GM19238 (cell line): ENCODE measurements at regions not wholly inside any gene's neighbourhood (a gene's known extent, or its start where the extent isn't known, plus 50 kb on each side); places are given as distances from the start of the nearest gene placed in this dataset.
"Not testable (repeated sequence)": the region's sequence is repeated elsewhere in the genome, so short reads cannot be mapped to it uniquely, and the experiment has no call there.

Experiments
- DNase-seq: peaks from one replicate; pipeline ENCODE4 v3.0.0; 2011; ENCODE audit warnings: low spot score; ENCODE audit not compliant: insufficient read length

DNA sequence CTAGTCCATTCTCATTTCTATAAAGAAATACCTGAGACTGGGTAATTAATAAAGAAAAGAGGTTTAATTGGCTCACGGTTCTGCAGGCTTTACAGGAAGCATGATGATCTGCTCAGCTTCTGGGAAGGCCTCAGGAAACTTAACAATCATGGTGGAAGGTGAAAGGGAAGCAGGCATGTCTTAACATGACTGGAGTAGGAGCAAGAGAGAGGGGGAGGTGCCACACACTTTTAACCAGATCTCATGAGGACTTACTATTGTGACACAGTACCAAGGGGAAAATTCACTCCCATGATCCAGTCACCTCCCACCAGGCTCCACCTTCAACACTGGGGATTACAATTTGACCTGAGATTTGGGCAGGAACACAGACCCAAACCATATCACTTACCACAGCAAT is 310.1 kb downstream of the SH3GL2 start:
- DNase-seq: not testable (repeated sequence)

DNA sequence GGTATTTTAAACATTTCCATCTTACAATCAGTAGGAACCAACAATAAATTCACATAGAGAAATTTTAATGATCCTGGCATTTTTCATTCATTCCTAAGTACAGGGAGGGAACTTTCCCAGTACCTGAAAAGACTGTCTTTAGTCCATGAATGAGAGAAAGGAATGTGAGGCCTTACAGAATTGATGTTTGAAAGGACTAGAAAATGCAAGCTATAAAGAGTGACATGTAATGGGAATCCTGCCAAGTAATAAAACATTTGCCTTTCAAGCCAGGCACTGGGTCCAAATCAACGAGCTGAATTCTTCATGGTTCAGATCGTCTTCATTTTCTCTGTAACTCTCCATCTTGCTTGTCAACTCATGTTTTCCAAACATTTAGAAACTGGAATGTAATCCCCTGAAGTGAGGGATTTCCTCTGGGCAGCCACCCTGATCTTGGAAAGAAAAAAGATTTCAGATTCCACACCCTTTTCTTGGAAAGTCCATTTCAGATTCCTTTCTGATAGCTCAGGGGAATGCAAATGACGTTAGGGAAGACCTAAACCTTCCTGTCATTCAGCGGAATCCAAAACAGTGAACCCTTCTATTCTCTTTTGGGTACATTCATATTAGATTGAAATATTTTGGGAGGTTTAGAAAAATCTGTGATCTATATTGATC is 315.8 kb downstream of the SH3GL2 start:
- no peak for DNase-seq

DNA sequence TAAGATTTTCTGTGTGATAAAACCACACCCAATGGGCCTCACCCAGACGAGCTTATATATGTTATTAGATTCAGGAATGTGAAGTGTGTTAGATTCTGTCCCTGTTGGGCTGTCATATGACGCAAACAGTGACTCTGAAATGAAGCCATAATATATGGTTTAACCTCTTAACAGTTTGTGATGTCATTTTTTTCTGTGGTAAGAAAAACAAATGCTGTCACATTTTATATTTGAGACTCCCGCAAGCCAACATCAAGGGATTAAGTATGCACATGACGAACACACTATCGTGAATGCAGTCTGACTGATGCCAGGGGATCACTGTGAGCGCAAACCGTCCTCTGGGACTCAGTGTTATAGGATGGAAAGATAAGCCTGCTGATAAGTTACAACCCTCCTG is 321.7 kb downstream of the SH3GL2 start:
- DNase-seq: no peak

DNA sequence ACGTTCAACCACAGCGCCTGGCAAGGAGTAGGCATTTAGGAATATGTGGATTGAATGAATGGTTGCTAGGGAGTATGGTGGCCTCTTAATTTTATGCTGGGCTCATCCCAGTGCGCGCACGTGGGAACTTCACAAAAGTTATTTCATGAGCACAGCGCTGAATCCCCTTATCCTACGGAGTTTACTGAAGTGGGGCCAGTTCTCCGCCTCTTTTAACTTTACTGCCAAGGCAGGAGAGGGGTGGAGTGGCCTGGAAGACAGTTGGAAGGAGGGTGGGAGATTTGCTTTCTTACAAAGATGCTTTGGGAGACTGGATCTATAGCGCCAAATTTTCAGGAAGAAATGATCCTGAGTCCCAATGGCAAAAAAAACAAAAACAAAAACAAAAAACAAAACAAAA is 326.5 kb downstream of the SH3GL2 start:
- DNase-seq: no peak

DNA sequence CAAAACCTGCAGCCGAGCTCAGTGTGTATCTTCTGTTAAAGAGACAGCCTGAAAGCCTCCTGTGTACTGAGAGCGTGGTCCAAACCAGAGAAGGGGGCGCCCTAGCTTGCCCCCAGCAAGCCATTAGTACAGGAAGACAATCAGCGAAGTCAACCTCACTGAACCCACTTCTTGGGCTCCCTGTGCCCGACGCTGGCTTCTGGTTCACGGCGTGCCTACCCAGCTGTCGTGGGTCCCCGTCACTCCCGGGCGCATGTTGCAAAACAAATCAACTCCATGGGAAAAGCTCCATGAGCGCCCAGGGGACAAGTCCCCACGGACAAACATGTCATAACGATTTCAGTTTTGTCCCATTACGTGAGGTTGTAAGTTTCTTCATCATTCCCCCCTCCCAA is 326.9 kb downstream of the SH3GL2 start:
- no peak for DNase-seq

DNA sequence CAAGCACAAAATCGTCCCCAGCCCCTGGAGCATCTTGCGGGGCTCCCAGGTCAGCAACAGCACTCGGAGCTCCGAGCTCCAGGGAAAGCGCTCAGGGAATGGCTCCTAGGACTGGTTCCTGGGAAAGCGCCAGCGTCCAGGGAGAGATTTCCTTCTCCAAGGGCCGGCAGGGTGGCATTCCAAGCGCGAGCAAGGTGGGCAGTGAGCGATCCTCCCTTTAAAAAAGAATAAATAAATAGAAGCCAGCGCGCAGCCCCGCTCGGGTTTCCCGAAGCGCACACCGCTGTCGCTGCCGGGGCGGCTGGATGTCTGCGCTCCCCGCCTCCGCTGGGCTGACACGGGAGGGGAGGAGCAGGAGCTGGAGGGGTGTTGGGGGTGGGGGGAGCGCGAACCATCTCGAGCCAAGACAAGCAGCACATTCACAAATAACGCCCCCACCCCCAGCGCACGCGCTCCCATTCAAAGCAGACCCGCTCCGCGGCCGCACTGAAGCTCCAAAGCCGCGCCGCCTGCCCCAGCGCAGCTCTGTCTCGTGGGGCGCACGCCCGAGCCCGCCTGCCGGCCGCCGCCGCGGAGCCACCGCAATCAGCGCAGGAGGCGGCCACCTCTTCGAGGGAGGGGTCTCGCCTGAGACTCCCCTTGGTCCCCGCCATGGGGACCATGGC is 327.4 kb downstream of the SH3GL2 start:
- DNase-seq: no peak

DNA sequence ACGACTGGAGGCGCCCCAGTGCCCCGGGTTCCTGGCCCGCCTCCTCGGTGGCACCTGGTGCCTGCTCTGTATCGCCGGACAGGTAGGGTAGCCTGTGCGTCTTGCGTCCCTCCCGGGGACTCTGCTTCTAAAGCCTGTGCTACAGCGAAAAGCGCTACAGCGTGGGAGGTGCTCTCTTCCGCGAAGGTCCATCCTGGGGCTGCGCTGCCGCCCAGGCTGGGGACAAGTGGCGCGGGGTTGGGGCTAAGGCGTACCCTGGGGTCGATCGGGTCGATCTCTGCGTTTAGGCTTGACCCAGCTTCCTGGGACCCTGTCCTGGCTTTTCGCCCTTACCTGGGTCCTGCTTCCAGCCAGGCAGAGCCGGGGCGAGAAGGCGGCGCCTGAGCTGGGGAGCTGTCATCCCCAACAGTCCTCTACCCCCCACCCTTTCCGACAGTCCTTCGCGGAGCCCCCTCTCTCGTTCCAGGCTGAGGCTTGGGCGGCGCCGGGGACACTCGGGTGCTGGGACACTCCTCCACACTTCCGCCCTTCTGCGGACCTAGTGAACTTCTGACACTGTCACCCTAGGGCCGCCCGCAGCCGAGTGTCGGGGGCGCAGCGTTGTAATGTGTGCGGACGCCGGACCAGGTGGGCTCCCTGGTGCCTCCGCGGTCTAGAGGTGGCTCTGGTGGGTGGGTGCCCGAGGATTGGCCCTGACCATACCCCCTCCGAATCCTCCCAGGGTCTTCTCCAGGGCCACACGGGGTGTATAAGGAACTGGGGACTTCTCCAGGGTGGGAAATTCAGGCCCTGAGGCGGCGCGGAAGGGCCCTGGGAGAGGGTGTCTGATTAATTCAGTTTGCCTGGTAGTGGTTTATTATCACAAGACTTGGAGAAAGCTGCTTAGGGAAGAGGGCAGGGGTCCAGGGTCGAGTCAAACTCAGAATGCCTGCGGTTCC is 328.2 kb downstream of the SH3GL2 start:
- no peak for DNase-seq

DNA sequence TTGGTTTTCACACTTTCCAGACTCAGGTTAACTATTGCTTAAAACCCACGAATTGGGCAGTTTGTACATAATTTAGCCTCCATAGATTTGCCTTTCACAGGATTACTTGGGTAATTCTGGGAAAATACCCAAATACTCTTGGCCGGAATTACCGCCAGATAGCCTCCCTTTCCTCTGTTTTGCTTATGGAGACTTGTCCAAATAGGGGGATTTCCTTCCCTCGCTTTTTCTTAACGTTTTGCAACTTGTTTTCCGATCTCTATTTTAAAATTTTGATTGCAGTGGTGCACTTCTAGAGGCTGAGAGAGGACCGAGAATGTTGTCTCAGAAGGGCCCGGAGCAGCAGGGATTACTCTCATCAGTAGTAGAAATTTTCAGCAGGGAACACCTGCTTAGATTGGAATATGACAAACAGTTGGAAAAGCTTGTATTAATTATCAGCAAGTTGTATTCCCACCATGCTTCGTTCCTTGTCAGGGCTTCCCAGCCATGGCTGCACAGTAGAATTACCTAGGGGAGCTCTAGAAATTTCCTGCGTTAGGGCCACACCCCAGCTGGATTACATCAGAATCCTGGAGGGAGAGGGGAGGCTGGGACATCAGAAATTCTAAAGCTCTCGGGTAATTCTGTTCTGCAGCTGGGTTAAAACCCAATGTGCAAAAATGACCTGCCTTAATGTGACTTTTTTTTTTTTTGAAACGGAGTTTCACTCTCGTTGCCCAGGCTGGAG is 329.1 kb downstream of the SH3GL2 start:
- no peak for DNase-seq

DNA sequence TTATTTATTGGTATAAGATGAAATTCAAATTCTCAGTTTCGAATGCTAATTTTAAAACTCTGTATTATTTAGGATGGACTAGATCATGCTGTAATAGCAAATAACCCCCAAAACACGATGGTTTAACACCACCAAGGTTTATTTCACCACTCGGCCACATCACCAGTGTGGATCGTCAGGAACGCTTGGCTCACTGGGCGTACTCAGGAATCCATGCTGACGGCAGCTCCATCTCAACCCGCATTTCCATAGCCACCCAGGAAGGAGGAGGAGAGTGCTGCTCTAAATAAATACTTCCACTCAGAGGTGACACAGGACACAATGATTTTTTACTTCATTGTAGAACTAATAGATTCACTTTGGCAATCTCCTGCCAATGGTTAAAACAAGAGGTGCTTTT is 347.4 kb downstream of the SH3GL2 start:
- DNase-seq: no peak

DNA sequence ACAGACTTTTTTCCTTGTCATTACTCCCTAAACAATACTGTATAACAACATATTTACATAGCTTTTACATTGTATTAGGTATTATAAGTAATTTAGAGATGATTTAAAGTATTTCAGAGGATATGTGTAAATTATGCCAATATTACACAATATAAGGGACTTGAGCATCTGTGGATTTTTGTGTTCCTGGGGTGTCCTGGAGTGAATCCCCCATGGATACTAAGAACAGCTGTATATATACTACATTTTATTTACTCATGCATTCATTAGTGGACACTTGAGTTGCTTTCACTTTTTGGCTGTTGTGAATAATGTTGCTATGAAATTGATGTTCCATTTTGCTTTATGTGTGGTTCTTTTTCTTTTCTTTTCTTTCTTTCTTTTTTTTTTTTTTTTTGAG is 348.8 kb downstream of the SH3GL2 start:
- no peak for DNase-seq

DNA sequence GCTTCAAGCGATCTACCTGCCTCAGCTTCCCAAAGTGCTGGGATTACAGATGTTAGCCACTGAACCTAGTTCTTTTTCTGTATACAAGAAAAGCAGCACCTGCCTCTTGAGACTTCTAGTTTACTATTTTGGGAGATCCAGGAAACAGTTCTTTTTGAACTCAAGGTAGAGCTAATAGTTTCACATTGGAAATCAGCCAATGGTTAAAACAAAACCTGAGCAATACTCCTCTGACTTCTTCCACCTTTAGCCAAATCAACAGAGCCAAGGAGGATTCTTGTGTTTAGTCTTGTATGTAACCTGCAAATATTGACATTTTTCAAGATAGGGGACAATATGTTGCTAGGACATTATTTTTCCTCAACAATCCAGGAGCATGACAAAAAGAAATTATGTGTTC is 349.4 kb downstream of the SH3GL2 start:
- DNase-seq: no peak

DNA sequence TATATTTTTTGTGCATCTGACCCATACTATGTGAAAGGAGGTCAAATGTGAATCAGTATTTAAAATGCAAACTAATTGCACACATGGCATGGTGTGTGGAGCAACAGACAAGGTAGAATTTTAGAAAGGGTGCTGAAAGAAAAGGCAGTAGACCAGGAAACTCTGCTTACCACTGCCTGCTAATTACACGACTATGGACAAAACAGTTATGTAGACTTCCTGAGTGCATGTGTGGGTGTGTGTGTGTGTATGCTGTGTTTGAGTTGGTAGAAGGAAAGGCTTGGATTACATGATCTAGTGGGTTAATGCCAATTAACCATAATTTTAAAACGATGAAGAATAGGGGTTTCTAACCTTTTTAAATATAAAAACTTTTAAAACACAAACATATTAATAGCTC is 349.9 kb downstream of the SH3GL2 start:
- DNase-seq: no peak

DNA sequence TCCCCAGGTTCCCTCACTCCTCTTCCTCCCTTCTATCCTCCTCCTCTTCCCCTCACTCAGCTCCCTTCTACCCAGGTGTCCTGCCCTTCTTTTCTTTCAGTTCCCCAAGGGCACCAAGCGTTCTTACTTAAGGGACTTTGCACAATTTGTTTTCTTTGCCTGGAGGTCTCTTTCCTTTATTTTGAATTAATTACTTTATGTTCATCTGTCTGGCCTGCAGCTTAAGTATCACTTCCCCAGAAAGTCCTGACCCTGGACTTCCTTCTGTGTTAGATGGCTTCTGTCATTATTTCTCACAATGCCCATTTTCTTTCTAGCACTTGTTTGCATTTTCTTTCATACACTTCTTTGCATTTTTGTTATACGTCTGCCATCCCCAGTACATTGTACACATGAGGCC is 350.6 kb downstream of the SH3GL2 start:
- DNase-seq: no peak

DNA sequence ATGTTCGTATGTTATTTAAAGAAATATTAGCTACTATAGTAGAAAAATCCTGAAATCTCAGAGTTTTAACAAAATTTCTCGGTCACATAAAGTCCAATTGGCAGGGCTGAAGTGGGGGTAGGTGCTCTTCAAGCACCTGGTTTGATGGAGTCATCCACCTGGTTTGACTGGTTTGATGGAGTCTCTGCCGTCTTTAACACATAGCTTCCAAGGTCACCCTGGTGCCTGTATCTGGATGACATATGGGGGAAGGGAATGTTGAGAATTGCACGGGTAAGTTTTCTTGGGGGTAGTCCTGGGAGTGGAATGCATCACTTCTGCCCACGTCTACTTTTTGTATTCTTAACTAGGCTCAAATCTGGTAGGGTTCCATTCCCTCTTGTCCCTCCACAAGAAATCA is 351.2 kb downstream of the SH3GL2 start:
- no peak for DNase-seq

DNA sequence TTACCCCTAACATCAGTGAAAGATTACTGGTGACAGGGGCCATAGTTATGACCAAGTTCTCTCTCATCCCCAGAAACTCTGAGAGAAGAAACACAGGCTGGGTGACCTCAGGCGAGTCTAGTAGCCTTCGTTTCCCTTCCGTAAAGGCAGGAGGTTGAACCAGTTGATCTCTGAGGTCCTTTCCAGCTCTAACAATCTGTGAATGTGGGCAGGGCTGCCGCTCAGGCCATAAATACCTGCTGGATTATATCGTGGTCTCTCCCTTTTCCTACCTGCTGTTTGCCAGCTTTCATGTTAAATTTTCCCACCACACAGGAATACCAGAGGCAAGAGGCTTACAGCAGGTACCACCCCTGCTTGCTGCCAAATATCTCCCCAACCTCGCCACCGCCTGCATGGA is 357.5 kb downstream of the SH3GL2 start:
- no peak for DNase-seq

DNA sequence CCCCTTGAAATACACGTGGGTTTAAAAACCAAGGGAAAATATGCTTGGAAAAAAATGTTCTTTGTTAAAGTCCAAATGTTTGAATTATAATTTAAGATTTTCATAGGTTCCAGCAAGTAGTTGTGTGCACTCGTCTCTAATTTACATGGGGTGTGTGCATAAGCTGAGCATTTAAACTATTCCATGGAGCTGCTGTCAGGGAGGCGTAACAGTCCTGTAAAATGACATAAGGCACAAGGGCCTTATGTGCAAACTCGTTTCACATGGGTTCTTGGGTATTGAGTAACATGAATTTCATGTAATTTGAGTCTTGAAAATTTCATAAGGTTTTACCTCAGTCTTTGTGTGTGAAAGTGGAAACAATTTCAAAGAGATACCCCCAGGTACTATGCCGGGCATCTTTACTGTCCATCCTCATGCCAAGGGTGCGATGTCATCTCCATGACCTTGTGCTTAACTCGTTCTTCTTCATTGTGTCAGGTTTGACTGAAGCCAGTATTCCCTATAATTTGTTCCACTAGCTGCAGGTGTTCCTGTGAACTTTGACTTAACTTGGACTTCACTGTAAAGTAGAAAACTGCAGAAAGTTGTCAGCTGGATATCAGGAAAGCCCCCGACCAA is 359.3 kb downstream of the SH3GL2 start:
- no peak for DNase-seq

DNA sequence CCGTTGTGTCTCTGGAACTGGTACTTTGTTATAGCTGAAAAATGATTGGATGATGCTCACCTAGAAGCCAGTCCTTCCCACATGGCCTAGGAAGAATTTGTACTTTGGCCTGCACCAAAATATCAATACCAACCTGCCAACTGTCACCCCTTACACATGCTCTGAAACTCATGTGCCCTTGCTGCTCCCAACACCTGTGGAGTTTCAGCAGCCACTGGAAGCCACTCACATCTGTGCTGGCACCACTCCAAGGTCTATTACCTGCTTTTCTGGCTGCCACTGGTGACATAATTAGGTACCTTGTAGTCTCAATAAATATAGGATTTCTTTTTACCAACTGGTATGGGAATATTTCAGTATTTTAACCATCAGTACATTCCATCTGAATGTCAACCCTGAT is 363.6 kb downstream of the SH3GL2 start:
- DNase-seq: no peak

DNA sequence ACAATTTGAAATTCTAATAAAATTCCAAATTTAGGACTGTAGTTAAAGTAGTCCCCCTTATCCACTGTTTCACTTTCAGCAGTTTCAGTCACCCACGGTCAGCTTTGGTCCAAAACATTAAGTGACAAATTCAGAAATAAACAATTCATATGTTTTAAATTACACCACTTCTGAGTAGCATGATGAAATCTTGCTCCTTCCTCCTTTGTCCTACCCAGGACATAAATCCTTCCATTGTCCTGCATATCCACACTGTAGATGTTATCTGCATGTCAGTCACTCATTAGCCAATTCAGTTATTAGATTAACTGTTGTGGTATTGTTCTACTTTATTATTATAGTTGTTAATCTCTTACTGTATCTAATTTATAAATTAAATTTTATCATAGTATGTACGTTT is 376.5 kb downstream of the SH3GL2 start:
- no peak for DNase-seq

DNA sequence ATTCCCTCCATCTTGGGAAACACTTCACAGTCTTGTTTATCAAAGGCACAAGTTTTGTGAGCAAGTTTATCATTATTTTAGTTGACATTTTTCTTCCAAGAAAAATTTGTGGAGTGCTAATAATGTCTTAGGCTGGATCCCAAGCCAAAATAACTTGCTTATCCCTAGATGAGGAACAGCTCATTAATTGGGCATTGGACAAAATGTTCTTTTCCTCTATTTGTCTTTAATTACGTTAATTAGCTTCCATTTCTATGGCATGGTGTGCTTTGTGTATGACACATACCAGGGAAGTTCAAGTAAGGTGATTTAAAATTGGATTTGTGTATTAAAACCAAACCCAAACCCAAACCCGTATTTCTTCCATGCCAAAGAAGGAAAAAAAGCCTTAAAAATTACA is 379.5 kb downstream of the SH3GL2 start:
- no peak for DNase-seq

DNA sequence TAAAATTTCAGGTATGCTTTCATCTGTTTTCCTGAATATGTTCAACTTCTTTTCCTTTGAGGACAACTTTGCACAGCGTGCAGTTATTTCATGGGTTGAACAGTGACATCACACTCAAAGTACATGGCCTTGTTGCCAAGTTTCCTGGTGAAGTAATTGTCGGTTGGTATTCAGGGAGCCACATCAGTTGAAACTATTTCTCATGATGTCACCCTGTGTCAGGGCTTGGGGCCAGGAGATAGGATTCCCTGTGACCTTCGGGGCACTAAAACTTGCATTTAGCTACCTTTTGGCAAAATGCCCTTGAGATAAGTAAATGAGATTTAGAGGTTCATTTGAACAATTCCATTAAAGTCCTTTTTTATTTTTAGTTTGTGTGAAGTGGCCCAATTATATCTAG is 383.9 kb downstream of the SH3GL2 start:
- no peak for DNase-seq

DNA sequence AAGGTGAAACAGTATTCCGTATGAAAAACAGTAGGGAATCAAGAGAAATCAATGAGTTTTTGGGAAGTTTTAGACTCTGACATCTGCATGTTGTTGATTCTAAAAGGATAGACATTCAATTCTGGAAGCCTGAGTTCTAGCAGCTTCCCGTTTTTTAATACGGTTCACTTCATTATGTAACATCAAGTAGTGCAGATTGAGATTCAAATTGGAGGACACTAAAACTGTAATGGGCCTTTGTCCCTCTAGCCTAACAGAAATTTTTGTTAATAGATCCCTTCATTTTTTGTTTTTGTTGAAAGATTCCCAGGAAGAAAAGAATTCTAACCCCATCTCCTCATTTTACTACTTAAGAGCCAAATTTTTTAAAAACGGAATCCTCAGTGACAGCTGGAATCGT is 384.6 kb downstream of the SH3GL2 start:
- DNase-seq: no peak
